ENCODE measurements at regions not wholly inside any gene's neighbourhood (a gene's known extent, or its start where the extent isn't known, plus 50 kb on each side); places are given as distances from the start of the nearest gene placed in this dataset.

DNA sequence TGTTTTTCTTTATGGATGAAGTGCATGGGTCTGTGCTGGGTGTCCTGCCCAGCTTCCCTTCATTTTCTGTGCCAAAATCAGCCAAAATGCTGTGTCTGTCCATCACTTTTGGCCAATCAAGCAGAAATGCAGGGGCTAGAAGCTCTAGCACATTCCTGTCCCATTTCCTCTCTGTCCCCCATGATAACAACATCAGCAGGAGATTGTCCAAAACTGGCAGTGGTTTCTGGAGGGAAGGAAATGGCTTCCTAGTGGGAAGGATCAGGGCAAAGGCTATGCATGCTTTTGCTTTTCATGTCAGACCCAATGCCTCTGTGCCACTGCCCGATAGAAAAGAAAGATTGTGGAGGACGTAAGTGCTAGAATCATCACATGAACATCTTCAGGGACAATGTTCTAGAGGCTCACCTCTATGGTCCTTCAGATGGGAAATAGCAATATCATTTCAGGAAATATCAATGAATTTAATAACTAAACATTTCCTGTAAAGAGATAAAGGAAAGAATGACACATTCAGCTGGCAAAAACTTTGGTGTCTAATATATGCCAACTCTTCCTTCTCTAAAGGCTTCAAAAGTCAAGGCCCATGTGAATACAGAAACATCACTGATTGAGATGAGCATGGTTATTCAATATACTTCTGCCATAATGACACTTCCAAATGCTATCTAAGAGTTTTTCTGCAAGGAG is 107.5 kb downstream of the SETD4 start:
- no peak for DNase-seq
- no peak for TF ChIP-seq GATA1 (IDR thresholded peaks at IDR 0.05; ENCODE audit: low read depth, low read length)
- no peak for TF ChIP-seq POLR2A (IDR thresholded peaks at IDR 0.05; ENCODE audit: low read length)

DNA sequence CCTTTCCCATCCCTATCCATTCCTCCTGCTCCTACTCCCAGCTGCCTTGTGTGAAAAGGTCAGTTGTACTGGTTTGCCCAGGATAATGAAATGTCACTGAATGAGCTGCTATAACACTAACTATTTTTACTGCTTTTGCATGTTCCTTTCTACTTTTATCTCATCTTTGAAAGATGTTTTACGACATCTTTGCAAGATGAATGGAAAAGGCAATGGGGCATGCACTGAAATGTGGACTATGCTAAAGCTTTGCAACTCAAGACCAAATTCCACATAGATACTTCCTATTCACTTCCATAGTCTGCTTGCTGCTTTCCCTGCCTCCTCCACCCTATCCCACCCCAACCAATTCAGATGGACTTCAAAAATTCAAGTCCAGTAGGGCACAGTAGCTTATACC is 111.3 kb downstream of the SETD4 start:
- TF ChIP-seq GATA1 (IDR thresholded peaks at IDR 0.05; ENCODE audit: low read depth, low read length) (no peak), POLR2A (IDR thresholded peaks at IDR 0.05; ENCODE audit: low read length) (no peak)
- no peak for DNase-seq

DNA sequence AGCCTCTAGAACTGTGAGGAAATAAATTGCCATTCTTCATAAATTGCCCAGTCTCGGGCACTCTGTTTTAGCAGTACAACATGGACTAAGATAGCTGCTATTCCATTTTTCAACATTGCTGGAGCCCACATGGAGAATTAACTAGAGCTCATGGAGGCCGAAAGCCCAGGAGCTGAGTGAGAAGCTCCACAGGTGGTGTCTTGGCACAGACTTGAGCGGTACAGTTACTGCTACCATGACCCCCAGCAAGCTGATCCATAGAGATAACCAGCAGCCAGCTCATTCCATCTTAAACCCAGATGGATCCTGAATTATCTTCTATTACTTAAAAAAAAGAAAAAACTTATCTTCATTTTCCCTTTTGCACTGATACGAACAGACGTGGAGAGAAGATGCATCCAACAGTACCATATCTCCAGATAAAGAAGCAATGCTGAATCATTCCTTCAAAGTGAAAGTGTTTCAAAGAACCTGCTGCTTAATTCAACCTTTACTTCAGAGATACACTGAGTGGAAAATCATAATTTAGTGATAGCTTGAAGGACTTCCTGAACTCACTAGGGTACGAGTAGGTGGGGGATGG is 115.1 kb downstream of the SETD4 start:
- peak; percentile 59 to 83 for DNase-seq
- TF ChIP-seq GATA1 (IDR thresholded peaks at IDR 0.05; ENCODE audit: low read depth, low read length) (no peak), POLR2A (IDR thresholded peaks at IDR 0.05; ENCODE audit: low read length) (no peak)

DNA sequence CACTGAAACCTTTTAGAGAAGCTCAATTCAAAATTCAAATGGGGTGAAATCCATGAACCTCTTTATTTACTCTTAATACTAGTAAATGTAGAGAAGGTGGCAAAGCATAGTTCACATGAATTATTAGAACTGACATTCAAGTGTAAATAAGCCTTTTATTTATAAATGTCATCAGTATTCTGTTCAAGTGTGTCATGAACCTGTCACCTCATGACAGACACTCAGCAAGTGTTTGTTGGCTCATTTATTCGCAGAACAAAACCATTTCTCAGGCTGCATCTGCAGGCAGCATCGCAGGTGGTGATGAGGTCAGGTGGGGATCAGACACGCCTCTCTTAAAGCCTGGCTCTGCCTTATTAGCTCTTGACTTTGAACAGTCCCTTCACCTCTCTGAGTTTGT is 116.6 kb downstream of the SETD4 start:
- TF ChIP-seq GATA1 (IDR thresholded peaks at IDR 0.05; ENCODE audit: low read depth, low read length) (no peak), POLR2A (IDR thresholded peaks at IDR 0.05; ENCODE audit: low read length) (no peak)
- DNase-seq, result no peak

DNA sequence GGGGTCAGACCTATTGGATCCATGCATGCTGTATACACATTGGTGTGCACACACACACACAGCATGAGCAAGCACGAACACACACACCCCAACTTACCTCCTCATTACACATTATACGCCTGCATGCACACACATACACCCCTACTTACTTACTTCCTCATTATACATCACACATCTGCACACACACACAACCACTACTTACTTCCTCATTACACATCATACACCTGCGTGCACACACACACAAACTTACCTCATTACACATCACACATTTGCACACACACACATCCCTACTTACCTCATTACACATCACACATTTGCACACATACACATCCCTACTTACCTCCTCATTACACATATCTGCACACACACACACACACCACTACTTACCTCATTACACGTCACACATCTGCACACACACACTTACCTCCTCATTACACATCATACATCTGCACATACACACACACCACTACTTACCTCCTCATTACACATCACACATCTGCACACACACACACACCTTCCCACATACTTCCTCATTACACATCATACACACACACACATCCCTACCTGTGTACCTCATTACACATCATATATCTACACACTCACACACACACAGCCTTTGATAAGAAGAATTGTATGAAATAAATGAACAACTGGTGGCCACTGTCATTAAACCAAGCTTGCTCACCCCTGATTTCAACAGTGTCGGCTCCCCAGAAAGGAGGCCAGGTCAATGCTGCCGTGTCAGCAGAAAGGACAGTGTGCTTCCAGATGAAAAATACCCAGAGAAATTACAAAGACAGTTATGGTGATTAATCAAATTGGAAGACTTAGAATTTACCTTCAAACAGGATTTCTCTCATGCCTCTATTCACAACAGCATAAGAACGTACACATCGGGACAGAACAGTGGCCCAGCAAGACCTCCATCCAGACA is 117.8 kb downstream of the SETD4 start:
- TF ChIP-seq POLR2A (IDR thresholded peaks at IDR 0.05; ENCODE audit: low read length) (no peak), GATA1 (IDR thresholded peaks at IDR 0.05; ENCODE audit: low read depth, low read length) (no peak)
- DNase-seq, result no peak

DNA sequence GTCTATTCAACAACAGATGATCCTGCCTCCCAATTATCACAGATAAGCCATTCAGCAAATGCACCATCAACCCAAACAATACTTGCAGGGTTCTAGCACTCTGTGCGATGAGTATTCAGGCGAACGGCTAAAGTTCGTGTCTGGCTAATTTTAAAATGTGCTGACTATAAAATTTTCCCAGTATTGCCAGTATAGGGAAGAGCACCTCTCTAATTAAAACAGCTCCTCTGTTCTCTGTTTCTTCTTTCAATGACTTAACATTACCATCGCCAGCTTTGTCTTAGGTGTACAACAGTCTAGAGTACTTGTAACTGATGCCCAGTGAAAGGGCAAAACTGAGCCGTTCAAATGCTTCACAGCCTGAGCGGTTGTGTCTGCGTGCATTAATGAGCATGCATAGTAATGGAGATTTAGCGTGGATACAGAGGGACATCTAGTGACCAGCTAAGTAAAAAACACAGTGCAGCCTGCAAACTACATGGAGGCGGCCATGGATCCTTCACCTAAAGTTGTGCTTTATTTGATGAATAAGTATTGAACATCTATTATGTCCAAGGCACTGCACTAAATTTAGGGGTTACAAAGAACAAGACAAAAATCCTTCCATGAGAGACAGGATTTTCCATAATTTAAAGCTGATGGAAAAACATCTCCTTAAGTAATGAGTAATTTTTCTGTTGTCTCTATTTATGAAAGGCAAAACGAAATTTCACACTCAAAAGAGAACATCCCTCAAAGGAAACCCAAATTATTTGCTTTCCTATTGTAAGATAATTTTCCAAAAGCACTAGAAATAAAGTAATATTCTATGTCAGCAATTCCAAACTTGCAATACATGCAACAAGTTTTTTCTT is 120.0 kb downstream of the SETD4 start:
- peak; percentile 61 to 71 for DNase-seq
- TF ChIP-seq GATA1 (IDR thresholded peaks at IDR 0.05; ENCODE audit: low read depth, low read length) (no peak), POLR2A (IDR thresholded peaks at IDR 0.05; ENCODE audit: low read length) (no peak)

DNA sequence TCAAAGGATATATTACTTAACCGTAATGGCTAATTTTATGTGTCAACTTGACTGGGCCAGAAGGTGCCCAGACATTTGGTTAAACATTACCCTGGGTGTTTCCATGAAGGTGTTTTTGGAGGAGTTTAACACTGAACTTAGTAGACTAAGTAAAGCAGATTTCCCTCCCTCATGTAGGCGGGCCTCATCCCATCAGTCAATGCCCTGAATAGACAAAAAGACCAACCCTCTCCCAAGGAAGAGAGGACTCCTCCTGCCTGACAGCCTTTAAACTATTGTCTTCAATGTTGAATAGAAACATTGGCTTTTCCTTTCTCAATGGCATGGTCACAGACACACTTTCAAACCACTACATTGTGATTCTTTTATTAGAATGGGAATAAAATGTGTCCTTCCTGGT is 121.9 kb downstream of the SETD4 start:
- no peak for TF ChIP-seq GATA1 (IDR thresholded peaks at IDR 0.05; ENCODE audit: low read depth, low read length)
- TF ChIP-seq POLR2A (IDR thresholded peaks at IDR 0.05; ENCODE audit: low read length), result no peak
- no peak for DNase-seq

DNA sequence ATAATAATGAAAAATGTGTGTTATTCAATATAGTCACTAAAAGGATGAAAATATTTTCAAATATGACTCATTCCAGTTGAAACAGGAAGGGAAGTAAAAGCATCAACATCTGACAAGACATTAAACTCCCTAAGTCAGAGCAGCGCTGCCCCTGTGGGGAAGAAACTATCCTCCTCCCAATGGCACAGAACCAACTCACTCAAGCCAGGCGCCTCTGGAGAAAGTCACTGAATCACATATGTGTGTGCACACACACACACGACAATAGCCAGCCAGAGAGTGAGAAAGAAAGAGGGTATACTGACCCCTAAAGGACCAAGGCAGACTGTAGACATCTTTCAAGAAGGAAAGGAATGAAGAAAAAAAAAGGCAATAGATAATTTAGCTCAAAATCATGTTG is 126.9 kb downstream of the SETD4 start:
- TF ChIP-seq POLR2A (IDR thresholded peaks at IDR 0.05; ENCODE audit: low read length), result no peak
- no peak for DNase-seq

DNA sequence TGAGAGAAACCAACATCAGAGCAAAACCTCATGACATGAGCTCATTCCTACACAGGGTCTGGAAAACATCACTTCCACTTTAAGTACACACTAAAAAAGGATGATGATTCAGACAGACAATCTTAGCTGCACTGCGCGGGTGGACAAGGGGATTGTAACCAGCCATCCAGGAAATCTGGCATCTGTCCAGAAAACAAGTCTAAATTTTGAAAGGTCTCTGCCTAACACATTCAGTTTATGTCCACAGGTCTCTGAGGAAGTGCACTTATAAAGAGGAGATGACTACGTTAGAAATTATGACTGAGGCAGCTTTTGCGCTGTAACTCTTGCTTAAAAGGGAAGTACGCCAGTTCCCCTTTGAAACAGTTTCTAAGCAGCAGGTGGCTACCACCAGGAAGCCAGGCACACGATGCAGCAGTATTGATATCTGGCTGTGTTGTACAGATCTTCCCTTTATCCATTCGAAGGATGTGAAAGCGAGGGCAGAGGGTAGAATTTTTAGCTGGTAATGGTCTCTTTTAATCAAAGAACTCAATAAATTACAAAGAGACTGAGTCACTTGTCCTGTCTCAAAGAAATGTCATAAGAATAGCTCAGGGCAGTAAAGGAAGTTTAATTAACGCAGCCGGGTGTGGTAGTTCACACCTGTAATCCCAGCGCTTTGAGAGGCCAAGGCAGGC is 128.0 kb downstream of the SETD4 start:
- TF ChIP-seq POLR2A (IDR thresholded peaks at IDR 0.05; ENCODE audit: low read length) (no peak), GATA1 (IDR thresholded peaks at IDR 0.05; ENCODE audit: low read depth, low read length) (no peak)
- DNase-seq, result peak in 1 of 2 experiments; percentile 13

DNA sequence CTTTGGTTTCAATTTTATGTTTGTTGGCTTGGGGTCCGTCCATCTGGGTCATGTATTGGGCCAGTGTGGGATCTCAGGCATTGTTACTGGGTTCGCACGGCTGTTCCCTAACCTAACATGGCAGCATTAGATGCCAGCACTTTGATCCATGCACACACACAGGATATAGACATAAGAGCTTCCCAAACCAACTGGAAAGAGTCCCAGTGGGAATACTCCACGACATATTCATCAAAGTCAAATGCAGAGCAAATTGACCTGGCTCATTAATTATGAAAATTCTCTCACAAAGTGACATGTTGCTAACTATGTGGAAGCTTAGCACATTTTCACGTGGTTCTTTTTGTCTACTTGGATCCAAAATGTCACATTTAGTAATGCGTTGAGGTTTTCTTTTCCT is 130.4 kb downstream of the SETD4 start:
- DNase-seq, result no peak
- TF ChIP-seq POLR2A (IDR thresholded peaks at IDR 0.05; ENCODE audit: low read length) (no peak), GATA1 (IDR thresholded peaks at IDR 0.05; ENCODE audit: low read depth, low read length) (no peak)

DNA sequence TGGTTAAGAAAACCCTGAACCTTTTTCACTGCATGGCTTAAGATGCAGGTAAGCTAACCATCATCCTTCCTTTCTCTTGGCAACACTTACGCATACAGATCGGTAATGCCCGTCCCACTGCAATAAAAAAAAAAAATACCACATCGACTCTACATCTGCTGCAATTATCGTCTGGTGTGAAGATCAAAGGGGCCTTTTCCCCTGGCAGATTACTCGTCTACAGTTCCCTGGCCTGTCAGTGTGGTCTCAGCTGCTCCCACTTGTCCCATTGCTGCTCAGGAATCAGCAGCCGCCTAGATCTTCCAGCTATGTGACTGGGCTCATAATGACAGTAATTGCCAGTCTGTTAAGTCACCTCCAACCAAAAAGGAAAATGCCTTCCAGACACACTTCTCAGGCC is 133.1 kb downstream of the SETD4 start:
- TF ChIP-seq GATA1 (IDR thresholded peaks at IDR 0.05; ENCODE audit: low read depth, low read length) (no peak), POLR2A (IDR thresholded peaks at IDR 0.05; ENCODE audit: low read length) (no peak)
- no peak for DNase-seq

DNA sequence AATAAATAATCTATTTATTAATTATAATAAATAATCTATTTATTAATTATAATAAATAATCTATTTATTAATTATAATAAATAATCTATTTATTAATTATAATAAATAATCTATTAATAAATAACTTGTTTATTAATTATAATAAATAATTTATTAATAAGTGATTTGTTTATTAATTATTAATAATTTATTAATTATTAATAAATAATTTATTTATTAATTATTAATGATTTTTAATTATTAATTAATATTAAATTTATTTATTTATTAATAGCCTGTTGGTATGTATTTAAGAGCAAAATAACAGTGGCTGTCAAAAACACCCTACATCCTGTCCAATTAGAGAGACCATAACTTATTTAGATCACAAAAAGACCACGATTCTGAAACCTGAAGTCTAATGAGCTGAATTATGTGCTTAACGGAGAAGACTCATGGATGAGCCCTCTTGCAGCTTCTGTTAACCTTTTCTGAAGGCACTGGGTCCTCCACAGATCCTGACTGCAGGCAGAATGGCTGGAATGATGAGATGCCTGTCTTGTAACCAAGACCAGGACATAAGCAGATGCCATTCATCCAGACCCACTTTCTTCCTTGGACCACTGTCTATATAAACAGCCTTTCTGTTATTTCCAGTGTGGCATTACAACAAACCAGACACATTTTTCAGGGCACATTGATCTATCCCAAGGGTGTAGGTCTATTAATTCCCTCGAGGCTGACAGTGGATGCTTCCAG is 134.2 kb downstream of the SETD4 start:
- TF ChIP-seq GATA1 (IDR thresholded peaks at IDR 0.05; ENCODE audit: low read depth, low read length) (no peak), POLR2A (IDR thresholded peaks at IDR 0.05; ENCODE audit: low read length) (no peak)
- no peak for DNase-seq

Data from erythroblast (primary cell).